ENCODE measurements at regions not wholly inside any gene's neighbourhood (a gene's known extent, or its start where the extent isn't known, plus 50 kb on each side); places are given as distances from the start of the nearest gene placed in this dataset.

- no peak overlapping the region for H3K4me3 ChIP-seq (ENCODE audit: low read depth, low read length)
- DNase-seq (ENCODE audit: low read depth): no peak
- no peak for TF ChIP-seq CTCF (conservative IDR thresholded peaks at IDR 0.05; ENCODE audit: low read depth, low read length)
These were observed 347.9 kb downstream of the NR2F2 start for GRCh38 chr15:96678386-96678785.

- H3K4me3 ChIP-seq (ENCODE audit: low read depth, low read length): no peak overlapping the region
- no peak for DNase-seq (ENCODE audit: low read depth)
- no peak for TF ChIP-seq CTCF (conservative IDR thresholded peaks at IDR 0.05; ENCODE audit: low read depth, low read length)
These were observed 357.0 kb downstream of the NR2F2 start for GRCh38 chr15:96687388-96688107.

GRCh38 chr15:96690733-96691132 is 360.2 kb downstream of the NR2F2 start:
- no peak for DNase-seq (ENCODE audit: low read depth)
- no peak overlapping the region for H3K4me3 ChIP-seq (ENCODE audit: low read depth, low read length)
- no peak for TF ChIP-seq CTCF (conservative IDR thresholded peaks at IDR 0.05; ENCODE audit: low read depth, low read length)

GRCh38 chr15:96692826-96693225 is 362.3 kb downstream of the NR2F2 start:
- no peak for DNase-seq (ENCODE audit: low read depth)
- TF ChIP-seq CTCF (conservative IDR thresholded peaks at IDR 0.05; ENCODE audit: low read depth, low read length): no peak
- H3K4me3 ChIP-seq (ENCODE audit: low read depth, low read length): no peak overlapping the region

- DNase-seq (ENCODE audit: low read depth): no peak
- no peak overlapping the region for H3K4me3 ChIP-seq (ENCODE audit: low read depth, low read length)
- no peak for TF ChIP-seq CTCF (conservative IDR thresholded peaks at IDR 0.05; ENCODE audit: low read depth, low read length)
These were observed 363.0 kb downstream of the NR2F2 start for GRCh38 chr15:96693515-96693914.

GRCh38 chr15:96693990-96694517 is 363.6 kb downstream of the NR2F2 start:
- TF ChIP-seq CTCF (conservative IDR thresholded peaks at IDR 0.05; ENCODE audit: low read depth, low read length): no peak
- DNase-seq (ENCODE audit: low read depth): no peak

GRCh38 chr15:96695426-96695825 is 364.9 kb downstream of the NR2F2 start:
- no peak for DNase-seq (ENCODE audit: low read depth)
- TF ChIP-seq CTCF (conservative IDR thresholded peaks at IDR 0.05; ENCODE audit: low read depth, low read length): no peak
- H3K4me3 ChIP-seq (ENCODE audit: low read depth, low read length): no peak overlapping the region

More at GRCh38 chr15:96693990-96694517, 363.6 kb downstream of the NR2F2 start:
- H3K4me3 ChIP-seq (ENCODE audit: low read depth, low read length): no peak overlapping the region
